ENCODE measurements at regions not wholly inside any gene's neighbourhood (a gene's known extent, or its start where the extent isn't known, plus 50 kb on each side); places are given as distances from the start of the nearest gene placed in this dataset.
A peak's percentile ranks its signal among the peaks of the same experiment; 100 is the strongest.
"Not testable (repeated sequence)": the region's sequence is repeated elsewhere in the genome, so short reads cannot be mapped to it uniquely, and the experiment has no call there.

- Histone ChIP-seq H3K27ac (ENCODE audit: low read length) (peak overlapping the region; percentile 86), H3K4me3 (ENCODE audit: low read length) (no peak overlapping the region), H3K27me3 (ENCODE audit: control insufficient read depth, insufficient read depth, low read length) (no peaks in the 10 kb centered on the region), H3K9me3 (ENCODE audit: control insufficient read depth, low read depth, low read length) (no peaks in the 10 kb centered on the region), H3K4me1 (ENCODE audit: control insufficient read depth, insufficient read depth, low read length) (peaks cover 36% of the 10 kb centered on the region), H3K36me3 (ENCODE audit: control insufficient read depth, insufficient read depth, low read length) (no peaks in the 10 kb centered on the region)
- no peak for DNase-seq
- WGBS (ENCODE audit: insufficient coverage, low lambda C conversion rate), result no CpG with 5 or more reads among the region's 2 CpGs
These were observed 91.8 kb upstream of the ZNF366 start for GRCh38 chr5:72599065-72599433.

GRCh38 chr5:72598401-72599064, 91.3 kb upstream of the ZNF366 start:
- no peaks in the 10 kb centered on the region for H3K36me3 ChIP-seq (ENCODE audit: control insufficient read depth, insufficient read depth, low read length)
- H3K9me3 ChIP-seq (ENCODE audit: control insufficient read depth, low read depth, low read length), result no peaks in the 10 kb centered on the region
- peak; percentile 31 to 70 for DNase-seq
- H3K4me1 ChIP-seq (ENCODE audit: control insufficient read depth, insufficient read depth, low read length), result peaks cover 36% of the 10 kb centered on the region
- H3K4me3 ChIP-seq (ENCODE audit: low read length), result no peak overlapping the region
- peak overlapping the region; percentile 86 for H3K27ac ChIP-seq (ENCODE audit: low read length)
- no peaks in the 10 kb centered on the region for H3K27me3 ChIP-seq (ENCODE audit: control insufficient read depth, insufficient read depth, low read length)
- WGBS (ENCODE audit: insufficient coverage, low lambda C conversion rate), result 67% methylated on average over 2 of the region's 5 CpGs

- Histone ChIP-seq H3K27ac (ENCODE audit: low read length) (peak overlapping the region; percentile 86), H3K36me3 (ENCODE audit: control insufficient read depth, insufficient read depth, low read length) (no peaks in the 10 kb centered on the region), H3K4me3 (ENCODE audit: low read length) (no peak overlapping the region), H3K27me3 (ENCODE audit: control insufficient read depth, insufficient read depth, low read length) (no peaks in the 10 kb centered on the region), H3K4me1 (ENCODE audit: control insufficient read depth, insufficient read depth, low read length) (peaks cover 36% of the 10 kb centered on the region), H3K9me3 (ENCODE audit: control insufficient read depth, low read depth, low read length) (no peaks in the 10 kb centered on the region)
- WGBS (ENCODE audit: insufficient coverage, low lambda C conversion rate), result no CpG with 5 or more reads among the region's 5 CpGs
- peak; percentile 70 to 88 for DNase-seq
These were observed 90.3 kb upstream of the ZNF366 start for GRCh38 chr5:72597456-72597948.

GRCh38 chr5:72596956-72597355, 89.7 kb upstream of the ZNF366 start:
- no peaks in the 10 kb centered on the region for H3K36me3 ChIP-seq (ENCODE audit: control insufficient read depth, insufficient read depth, low read length)
- H3K27ac ChIP-seq (ENCODE audit: low read length), result peak overlapping the region; percentile 86
- no CpG with 5 or more reads among the region's 3 CpGs for WGBS (ENCODE audit: insufficient coverage, low lambda C conversion rate)

GRCh38 chr5:72588640-72589039, 81.4 kb upstream of the ZNF366 start:
- Histone ChIP-seq H3K4me3 (ENCODE audit: low read length) (no peak overlapping the region), H3K27me3 (ENCODE audit: control insufficient read depth, insufficient read depth, low read length) (no peaks in the 10 kb centered on the region), H3K27ac (ENCODE audit: low read length) (no peak overlapping the region), H3K4me1 (ENCODE audit: control insufficient read depth, insufficient read depth, low read length) (no peaks in the 10 kb centered on the region), H3K36me3 (ENCODE audit: control insufficient read depth, insufficient read depth, low read length) (no peaks in the 10 kb centered on the region), H3K9me3 (ENCODE audit: control insufficient read depth, low read depth, low read length) (no peaks in the 10 kb centered on the region)
- no peak for DNase-seq
- 100% methylated on average over 1 of the region's 4 CpGs for WGBS (ENCODE audit: insufficient coverage, low lambda C conversion rate)

More at GRCh38 chr5:72596956-72597355, 89.7 kb upstream of the ZNF366 start:
- Histone ChIP-seq H3K4me1 (ENCODE audit: control insufficient read depth, insufficient read depth, low read length) (peaks cover 36% of the 10 kb centered on the region), H3K4me3 (ENCODE audit: low read length) (no peak overlapping the region), H3K27me3 (ENCODE audit: control insufficient read depth, insufficient read depth, low read length) (no peaks in the 10 kb centered on the region), H3K9me3 (ENCODE audit: control insufficient read depth, low read depth, low read length) (no peaks in the 10 kb centered on the region)
- no peak for DNase-seq

- H3K27ac ChIP-seq (ENCODE audit: low read length), result no peak overlapping the region
- no peaks in the 10 kb centered on the region for H3K27me3 ChIP-seq (ENCODE audit: control insufficient read depth, insufficient read depth, low read length)
- no peaks in the 10 kb centered on the region for H3K9me3 ChIP-seq (ENCODE audit: control insufficient read depth, low read depth, low read length)
- DNase-seq, result no peak
- H3K36me3 ChIP-seq (ENCODE audit: control insufficient read depth, insufficient read depth, low read length), result no peaks in the 10 kb centered on the region
- 48% methylated on average over 2 of the region's 8 CpGs for WGBS (ENCODE audit: insufficient coverage, low lambda C conversion rate)
- H3K4me3 ChIP-seq (ENCODE audit: low read length), result no peak overlapping the region
- H3K4me1 ChIP-seq (ENCODE audit: control insufficient read depth, insufficient read depth, low read length), result no peaks in the 10 kb centered on the region
These were observed 80.6 kb upstream of the ZNF366 start for GRCh38 chr5:72587661-72588308.

GRCh38 chr5:72586788-72587530, 79.7 kb upstream of the ZNF366 start:
- no peak overlapping the region for H3K27ac ChIP-seq (ENCODE audit: low read length)
- H3K27me3 ChIP-seq (ENCODE audit: control insufficient read depth, insufficient read depth, low read length), result no peaks in the 10 kb centered on the region
- no peak overlapping the region for H3K4me3 ChIP-seq (ENCODE audit: low read length)
- no peaks in the 10 kb centered on the region for H3K9me3 ChIP-seq (ENCODE audit: control insufficient read depth, low read depth, low read length)
- no peaks in the 10 kb centered on the region for H3K4me1 ChIP-seq (ENCODE audit: control insufficient read depth, insufficient read depth, low read length)
- WGBS (ENCODE audit: insufficient coverage, low lambda C conversion rate), result no CpG with 5 or more reads among the region's 3 CpGs
- no peak for DNase-seq
- no peaks in the 10 kb centered on the region for H3K36me3 ChIP-seq (ENCODE audit: control insufficient read depth, insufficient read depth, low read length)

- WGBS (ENCODE audit: insufficient coverage, low lambda C conversion rate), result 65% methylated on average over 2 of the region's 3 CpGs
- no peak overlapping the region for H3K27ac ChIP-seq (ENCODE audit: low read length)
- H3K4me3 ChIP-seq (ENCODE audit: low read length), result no peak overlapping the region
- no peaks in the 10 kb centered on the region for H3K9me3 ChIP-seq (ENCODE audit: control insufficient read depth, low read depth, low read length)
- H3K27me3 ChIP-seq (ENCODE audit: control insufficient read depth, insufficient read depth, low read length), result no peaks in the 10 kb centered on the region
- DNase-seq, result peak in 1 of 2 donors; percentile 42
- no peaks in the 10 kb centered on the region for H3K36me3 ChIP-seq (ENCODE audit: control insufficient read depth, insufficient read depth, low read length)
- no peaks in the 10 kb centered on the region for H3K4me1 ChIP-seq (ENCODE audit: control insufficient read depth, insufficient read depth, low read length)
These were observed 77.3 kb upstream of the ZNF366 start for GRCh38 chr5:72584466-72584865.

- H3K27ac ChIP-seq (ENCODE audit: low read length); H3K4me3 ChIP-seq (ENCODE audit: low read length); H3K9me3 ChIP-seq (ENCODE audit: control insufficient read depth, low read depth, low read length); H3K27me3 ChIP-seq (ENCODE audit: control insufficient read depth, insufficient read depth, low read length); H3K4me1 ChIP-seq (ENCODE audit: control insufficient read depth, insufficient read depth, low read length); DNase-seq; H3K36me3 ChIP-seq (ENCODE audit: control insufficient read depth, insufficient read depth, low read length): not testable (repeated sequence)
- no CpG with 5 or more reads among the region's 2 CpGs for whole genome bisulfite sequencing (ENCODE audit: insufficient coverage, low lambda C conversion rate)
These were observed 72.1 kb upstream of the ZNF366 start for GRCh38 chr5:72579290-72579689.

GRCh38 chr5:72572236-72572765, 65.1 kb upstream of the ZNF366 start:
- no peaks in the 10 kb centered on the region for H3K9me3 ChIP-seq (ENCODE audit: control insufficient read depth, low read depth, low read length)
- no peaks in the 10 kb centered on the region for H3K4me1 ChIP-seq (ENCODE audit: control insufficient read depth, insufficient read depth, low read length)
- no peak overlapping the region for H3K4me3 ChIP-seq (ENCODE audit: low read length)
- no peak overlapping the region for H3K27ac ChIP-seq (ENCODE audit: low read length)
- DNase-seq, result no peak
- WGBS (ENCODE audit: insufficient coverage, low lambda C conversion rate), result no CpG with 5 or more reads among the region's 4 CpGs
- H3K36me3 ChIP-seq (ENCODE audit: control insufficient read depth, insufficient read depth, low read length), result no peaks in the 10 kb centered on the region
- no peaks in the 10 kb centered on the region for H3K27me3 ChIP-seq (ENCODE audit: control insufficient read depth, insufficient read depth, low read length)
